Left renal pelvis (tissue), 4 donors: ENCODE measurements at regions not wholly inside any gene's neighbourhood (a gene's known extent, or its start where the extent isn't known, plus 50 kb on each side); places are given as distances from the start of the nearest gene placed in this dataset.
"Not testable (repeated sequence)": the region's sequence is repeated elsewhere in the genome, so short reads cannot be mapped to it uniquely, and the experiment has no call there.

Source experiments
- DNase-seq, 4 donors: peaks; one replicate each; pipeline ENCODE4 v3.0.0-alpha.2; 2013; ENCODE audit warnings: low read depth in 4 of 4, low spot score in 3 of 4

- not testable (repeated sequence) for DNase-seq
Measured at GRCh38 chr6:15907220-15907913, 221.5 kb upstream of the MYLIP start.

- DNase-seq = no peak
Measured at GRCh38 chr6:15906420-15907016, 222.4 kb upstream of the MYLIP start.

GRCh38 chr6:15905488-15906419, 223.1 kb upstream of the MYLIP start:
- peak in 3 of 4 donors; percentile 42 to 57 (median 53) for DNase-seq

GRCh38 chr6:15904651-15905376, 224.1 kb upstream of the MYLIP start:
- DNase-seq = no peak

- DNase-seq = no peak
Measured at GRCh38 chr6:15901141-15902115, 227.5 kb upstream of the MYLIP start.

- no peak for DNase-seq
Measured at GRCh38 chr6:15898693-15899092, 230.2 kb upstream of the MYLIP start.

GRCh38 chr6:15897063-15897876, 231.6 kb upstream of the MYLIP start:
- DNase-seq = no peak

- DNase-seq = no peak
Measured at GRCh38 chr6:15894973-15895725, 232.3 kb upstream of the DTNBP1 start.

GRCh38 chr6:15893556-15894253, 230.9 kb upstream of the DTNBP1 start:
- no peak for DNase-seq

GRCh38 chr6:15892369-15892768, 229.5 kb upstream of the DTNBP1 start:
- DNase-seq = no peak

GRCh38 chr6:15888798-15889772, 226.3 kb upstream of the DTNBP1 start:
- no peak for DNase-seq

GRCh38 chr6:15887491-15888461, 224.9 kb upstream of the DTNBP1 start:
- no peak for DNase-seq

GRCh38 chr6:15885624-15886023, 222.8 kb upstream of the DTNBP1 start:
- no peak for DNase-seq

GRCh38 chr6:15883593-15883992, 220.8 kb upstream of the DTNBP1 start:
- not testable (repeated sequence) for DNase-seq

GRCh38 chr6:15882915-15883314, 220.1 kb upstream of the DTNBP1 start:
- no peak for DNase-seq
